SK-N-SH treated with all-trans-retinoic acid at 6 μM for 48 hours (cell line): ENCODE measurements at regions not wholly inside any gene's neighbourhood (a gene's known extent, or its start where the extent isn't known, plus 50 kb on each side); places are given as distances from the start of the nearest gene placed in this dataset.

Source experiments
- ATAC-seq: fragments of 200-7000 bp; cut with Tn5 transposase; 3 replicates; pipeline ENCODE4 v1.9.1; 2020; ENCODE audit warnings: mild to moderate bottlenecking, moderate library complexity
- ARNTL ChIP-seq: fragments of 450-650 bp; formaldehyde crosslinking; IDR thresholded peaks from 2 replicates; pipeline ENCODE4 v1.5.0; 2020; ENCODE audit warnings: low read depth, mild to moderate bottlenecking, moderate library complexity, borderline replicate concordance
- BACH2 ChIP-seq: fragments of 250-450 bp; sonication (Bioruptor Pico); IDR thresholded peaks from 2 replicates; pipeline ENCODE4 v1.9.0; 2021; ENCODE audit warnings: mild to moderate bottlenecking, borderline replicate concordance
- CSDC2 ChIP-seq: fragments of 250-450 bp; sonication (Bioruptor Pico); IDR thresholded peaks from 2 replicates; pipeline ENCODE4 v1.5.0; 2020; ENCODE audit warnings: mild to moderate bottlenecking, moderate library complexity
- ESRRG ChIP-seq: fragments of 250-450 bp; sonication (Bioruptor Pico); IDR thresholded peaks from 2 replicates; pipeline ENCODE4 v1.6.1; 2021; ENCODE audit warnings: mild to moderate bottlenecking
- GLIS3 ChIP-seq: fragments of 250-450 bp; sonication (Bioruptor Pico); IDR thresholded peaks from 2 replicates; pipeline ENCODE4 v1.5.0; 2020; ENCODE audit warnings: mild to moderate bottlenecking, moderate library complexity
- ISL1 ChIP-seq: fragments of 250-450 bp; sonication (Bioruptor Pico); IDR thresholded peaks from 2 replicates; pipeline ENCODE4 v2.1.2; 2022; ENCODE audit warnings: mild to moderate bottlenecking, moderate library complexity
- OSR1 ChIP-seq: fragments of 250-450 bp; sonication (Bioruptor Pico); IDR thresholded peaks from 2 replicates; pipeline ENCODE4 v1.8.0; 2022; ENCODE audit warnings: moderate library complexity, mild to moderate bottlenecking, inconsistent platforms
- POU6F1 ChIP-seq: fragments of 250-450 bp; sonication (Bioruptor Pico); IDR thresholded peaks from 2 replicates; pipeline ENCODE4 v1.8.0; 2021; ENCODE audit warnings: low read depth, mild to moderate bottlenecking, moderate library complexity, borderline replicate concordance
- PPARA ChIP-seq: fragments of 250-450 bp; sonication (Bioruptor Pico); IDR thresholded peaks from 2 replicates; pipeline ENCODE4 v1.5.0; 2020; ENCODE audit warnings: mild to moderate bottlenecking, borderline replicate concordance
- SNAI2 ChIP-seq: fragments of 250-450 bp; sonication (Bioruptor Pico); IDR thresholded peaks from 2 replicates; pipeline ENCODE4 v1.5.0; 2020; ENCODE audit warnings: mild to moderate bottlenecking, moderate library complexity
- TCF4 ChIP-seq: fragments of 250-450 bp; sonication (Bioruptor Pico); IDR thresholded peaks from 2 replicates; pipeline ENCODE4 v1.8.0; 2021; ENCODE audit warnings: mild to moderate bottlenecking, moderate library complexity, borderline replicate concordance
- TOX ChIP-seq: fragments of 250-450 bp; sonication (Bioruptor Pico); IDR thresholded peaks from 2 replicates; pipeline ENCODE4 v1.8.0; 2021; ENCODE audit warnings: mild to moderate bottlenecking, moderate library complexity, borderline replicate concordance
- ZC3H10 ChIP-seq: fragments of 250-450 bp; sonication (Bioruptor Pico); IDR thresholded peaks from 2 replicates; pipeline ENCODE4 v1.5.1; 2021; ENCODE audit warnings: mild to moderate bottlenecking, moderate library complexity
- ZFP3 ChIP-seq: fragments of 250-450 bp; sonication (Bioruptor Pico); IDR thresholded peaks from 2 replicates; pipeline ENCODE4 v1.5.0; 2020; ENCODE audit warnings: mild to moderate bottlenecking, moderate library complexity
- ZFP30 ChIP-seq: fragments of 450-650 bp; formaldehyde crosslinking; IDR thresholded peaks from 2 replicates; pipeline ENCODE4 v1.5.0; 2022; ENCODE audit warnings: mild to moderate bottlenecking, moderate library complexity
- ZNF565 ChIP-seq: fragments of 450-650 bp; formaldehyde crosslinking; conservative IDR thresholded peaks from 2 replicates; pipeline ENCODE4 v1.5.0; 2020; ENCODE audit warnings: low read depth, mild to moderate bottlenecking, moderate library complexity
- ZNF70 ChIP-seq: fragments of 450-650 bp; formaldehyde crosslinking; IDR thresholded peaks from 2 replicates; pipeline ENCODE4 v1.5.0; 2020; ENCODE audit warnings: mild to moderate bottlenecking, moderate library complexity
- ZNF8 ChIP-seq: fragments of 450-650 bp; formaldehyde crosslinking; IDR thresholded peaks from 2 replicates; pipeline ENCODE4 v1.5.0; 2020; ENCODE audit warnings: mild to moderate bottlenecking, moderate library complexity
- TF ChIP-seq, protein P1 (sequence below): fragments of 250-450 bp; sonication (Bioruptor Pico); IDR thresholded peaks from 2 replicates; pipeline ENCODE4 v1.5.0; 2020; ENCODE audit warnings: mild to moderate bottlenecking, moderate library complexity
- TF ChIP-seq, protein P2 (sequence below): fragments of 250-450 bp; sonication (Bioruptor Pico); IDR thresholded peaks from 2 replicates; pipeline ENCODE4 v1.8.0; 2020; ENCODE audit warnings: mild to moderate bottlenecking, moderate library complexity, borderline replicate concordance

GRCh38 chr12:106003297-106003696 lies 135.5 kb downstream of the NUAK1 start:
- no peak for ATAC-seq
- TF ChIP-seq ZNF565 (CRISPR knock-in tag) = no peak
- TF ChIP-seq CSDC2 (CRISPR knock-in tag) = no peak
- TF ChIP-seq ZFP30 (CRISPR knock-in tag) = no peak
- TF ChIP-seq ISL1 = no peak
- no peak for TF ChIP-seq GLIS3
- TF ChIP-seq ZFP3 (CRISPR knock-in tag) = no peak
- no peak for TF ChIP-seq ESRRG (CRISPR knock-in tag)
- no peak for TF ChIP-seq TOX (CRISPR knock-in tag)
- TF ChIP-seq SNAI2 (CRISPR knock-in tag) = no peak
- TF ChIP-seq, all 23 proteins: peak for 0

DNA sequence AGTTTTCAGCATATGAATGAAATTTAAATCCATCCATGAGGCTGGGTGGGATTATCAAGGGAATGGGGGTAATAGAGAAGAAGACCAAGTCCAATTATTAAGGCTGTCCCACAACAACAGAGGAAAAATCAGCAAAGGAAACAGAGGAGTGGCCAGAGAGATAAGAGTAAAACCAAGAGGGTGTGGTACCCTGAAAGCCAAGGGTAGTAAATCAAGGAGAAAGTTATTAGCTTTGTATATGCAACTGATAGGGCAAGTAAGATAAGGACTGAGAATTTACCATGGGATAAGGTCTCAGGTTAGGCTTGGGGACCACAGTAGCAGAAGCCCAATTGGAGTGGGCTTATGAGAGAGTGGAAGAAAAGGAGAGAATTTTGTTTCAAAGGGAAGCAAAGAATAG lies 134.5 kb downstream of the NUAK1 start:
- TF ChIP-seq BACH2 = no peak
- TF ChIP-seq, protein P1, sequence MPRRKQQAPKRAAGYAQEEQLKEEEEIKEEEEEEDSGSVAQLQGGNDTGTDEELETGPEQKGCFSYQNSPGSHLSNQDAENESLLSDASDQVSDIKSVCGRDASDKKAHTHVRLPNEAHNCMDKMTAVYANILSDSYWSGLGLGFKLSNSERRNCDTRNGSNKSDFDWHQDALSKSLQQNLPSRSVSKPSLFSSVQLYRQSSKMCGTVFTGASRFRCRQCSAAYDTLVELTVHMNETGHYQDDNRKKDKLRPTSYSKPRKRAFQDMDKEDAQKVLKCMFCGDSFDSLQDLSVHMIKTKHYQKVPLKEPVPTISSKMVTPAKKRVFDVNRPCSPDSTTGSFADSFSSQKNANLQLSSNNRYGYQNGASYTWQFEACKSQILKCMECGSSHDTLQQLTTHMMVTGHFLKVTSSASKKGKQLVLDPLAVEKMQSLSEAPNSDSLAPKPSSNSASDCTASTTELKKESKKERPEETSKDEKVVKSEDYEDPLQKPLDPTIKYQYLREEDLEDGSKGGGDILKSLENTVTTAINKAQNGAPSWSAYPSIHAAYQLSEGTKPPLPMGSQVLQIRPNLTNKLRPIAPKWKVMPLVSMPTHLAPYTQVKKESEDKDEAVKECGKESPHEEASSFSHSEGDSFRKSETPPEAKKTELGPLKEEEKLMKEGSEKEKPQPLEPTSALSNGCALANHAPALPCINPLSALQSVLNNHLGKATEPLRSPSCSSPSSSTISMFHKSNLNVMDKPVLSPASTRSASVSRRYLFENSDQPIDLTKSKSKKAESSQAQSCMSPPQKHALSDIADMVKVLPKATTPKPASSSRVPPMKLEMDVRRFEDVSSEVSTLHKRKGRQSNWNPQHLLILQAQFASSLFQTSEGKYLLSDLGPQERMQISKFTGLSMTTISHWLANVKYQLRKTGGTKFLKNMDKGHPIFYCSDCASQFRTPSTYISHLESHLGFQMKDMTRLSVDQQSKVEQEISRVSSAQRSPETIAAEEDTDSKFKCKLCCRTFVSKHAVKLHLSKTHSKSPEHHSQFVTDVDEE (CRISPR knock-in tag) = no peak
- TF ChIP-seq POU6F1 (CRISPR knock-in tag) = no peak
- ATAC-seq = no peak

DNA sequence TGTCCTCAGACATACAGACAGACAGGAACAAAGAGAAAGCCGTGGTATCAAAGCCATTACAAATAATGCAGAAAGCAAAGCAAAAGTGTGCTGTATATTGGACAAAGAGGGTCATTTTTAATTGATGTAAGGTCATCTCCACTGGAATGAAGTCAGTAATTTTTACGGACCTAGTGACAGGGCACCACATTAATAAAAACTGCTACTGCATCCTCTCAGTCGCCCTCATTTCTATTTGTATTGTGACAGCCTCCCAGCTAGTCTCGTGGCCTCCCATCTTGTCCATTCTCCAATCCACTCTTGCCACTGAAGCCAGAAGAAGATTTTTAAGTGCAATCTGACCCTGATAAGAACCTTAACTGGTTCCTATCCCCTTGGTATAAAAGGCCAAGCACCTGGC lies 132.4 kb downstream of the NUAK1 start:
- TF ChIP-seq ARNTL (no peak), TOX (CRISPR knock-in tag) (no peak), ZC3H10 (CRISPR knock-in tag) (no peak), CSDC2 (CRISPR knock-in tag) (no peak), ESRRG (CRISPR knock-in tag) (no peak), ZFP30 (CRISPR knock-in tag) (no peak), ZNF70 (no peak), TCF4 (CRISPR knock-in tag) (no peak), ZNF565 (CRISPR knock-in tag) (no peak), ISL1 (no peak), OSR1 (CRISPR knock-in tag) (no peak), PPARA (CRISPR knock-in tag) (no peak), ZNF8 (CRISPR knock-in tag) (no peak), BACH2 (no peak), POU6F1 (CRISPR knock-in tag) (no peak), GLIS3 (no peak), ZFP3 (CRISPR knock-in tag) (no peak)
- TF ChIP-seq, protein P1 (CRISPR knock-in tag) = no peak
- TF ChIP-seq, protein P2, sequence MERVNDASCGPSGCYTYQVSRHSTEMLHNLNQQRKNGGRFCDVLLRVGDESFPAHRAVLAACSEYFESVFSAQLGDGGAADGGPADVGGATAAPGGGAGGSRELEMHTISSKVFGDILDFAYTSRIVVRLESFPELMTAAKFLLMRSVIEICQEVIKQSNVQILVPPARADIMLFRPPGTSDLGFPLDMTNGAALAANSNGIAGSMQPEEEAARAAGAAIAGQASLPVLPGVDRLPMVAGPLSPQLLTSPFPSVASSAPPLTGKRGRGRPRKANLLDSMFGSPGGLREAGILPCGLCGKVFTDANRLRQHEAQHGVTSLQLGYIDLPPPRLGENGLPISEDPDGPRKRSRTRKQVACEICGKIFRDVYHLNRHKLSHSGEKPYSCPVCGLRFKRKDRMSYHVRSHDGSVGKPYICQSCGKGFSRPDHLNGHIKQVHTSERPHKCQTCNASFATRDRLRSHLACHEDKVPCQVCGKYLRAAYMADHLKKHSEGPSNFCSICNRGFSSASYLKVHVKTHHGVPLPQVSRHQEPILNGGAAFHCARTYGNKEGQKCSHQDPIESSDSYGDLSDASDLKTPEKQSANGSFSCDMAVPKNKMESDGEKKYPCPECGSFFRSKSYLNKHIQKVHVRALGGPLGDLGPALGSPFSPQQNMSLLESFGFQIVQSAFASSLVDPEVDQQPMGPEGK (CRISPR knock-in tag) = no peak
- ATAC-seq = no peak
